Activated CD4-positive, alpha-beta T cell treated with anti-CD3 and anti-CD28 coated beads, Interleukin-2, amount 10 ng/mL, durations not matched to agents 7 days and 5 days (primary cell): ENCODE measurements at regions not wholly inside any gene's neighbourhood (a gene's known extent, or its start where the extent isn't known, plus 50 kb on each side); places are given as distances from the start of the nearest gene placed in this dataset.

Source experiments
- CTCF ChIA-PET: fragments of 350-600 bp; sonication (Branson Sonifier 250); formaldehyde crosslinking; loops from one replicate; lab custom pipeline; 2021; ENCODE audit warnings: antibody characterized with exemption; lab: Charles Lee
- POLR2A ChIA-PET: fragments of 350-600 bp; sonication (Branson Sonifier 250); formaldehyde crosslinking; loops from one replicate; lab custom pipeline; 2021; ENCODE audit warnings: antibody characterized with exemption; lab: Charles Lee
- DNase-seq: peaks from one replicate; pipeline ENCODE4 v3.0.0-alpha.2; 2020
- H3K27ac Mint-ChIP-seq: one replicate; pipeline ENCODE4 v1.8.0; 2021; ENCODE audit warnings: mild to moderate bottlenecking, moderate library complexity, mixed read lengths
- H3K27me3 Mint-ChIP-seq: one replicate; pipeline ENCODE4 v1.8.0; 2021; ENCODE audit warnings: mixed read lengths
- H3K36me3 Mint-ChIP-seq: one replicate; pipeline ENCODE4 v1.8.0; 2021; ENCODE audit warnings: low read depth, mixed read lengths
- H3K4me1 Mint-ChIP-seq: one replicate; pipeline ENCODE4 v1.8.0; 2021; ENCODE audit warnings: mixed read lengths
- H3K4me3 Mint-ChIP-seq: one replicate; pipeline ENCODE4 v1.8.0; 2021; ENCODE audit warnings: mild to moderate bottlenecking, moderate library complexity, mixed read lengths
- H3K9me3 Mint-ChIP-seq: one replicate; pipeline ENCODE4 v1.8.0; 2021; ENCODE audit warnings: mixed read lengths

DNA sequence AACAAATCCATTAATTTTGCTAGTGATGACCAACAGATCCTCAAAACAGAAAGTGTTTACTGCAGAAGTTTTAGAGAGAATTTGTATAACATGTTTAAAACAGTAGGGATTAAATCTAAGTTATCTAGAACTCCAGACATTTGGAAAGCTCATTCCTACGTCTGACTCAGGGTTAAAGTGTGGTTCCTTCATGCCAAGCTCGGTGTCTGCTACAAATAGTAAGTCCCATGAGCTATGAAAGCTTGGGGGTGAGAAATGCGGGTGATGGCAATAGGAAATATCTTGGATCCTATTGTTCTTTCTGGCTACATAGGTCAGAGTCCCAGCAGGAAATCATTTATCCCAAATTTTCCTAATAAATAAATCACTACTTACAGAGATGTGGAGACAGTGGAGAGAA is 867.1 kb downstream of the UQCRFS1 start:
- no peak for DNase-seq
- H3K4me3 Mint-ChIP-seq: no peak overlapping the region
- ChIA-PET CTCF (no interaction called here), POLR2A (no interaction called here)
- H3K27me3 Mint-ChIP-seq: peaks cover 1% of the 10 kb centered on the region
- H3K4me1 Mint-ChIP-seq: peaks cover 3% of the 10 kb centered on the region
- no peaks in the 10 kb centered on the region for H3K36me3 Mint-ChIP-seq
- H3K27ac Mint-ChIP-seq: no peak overlapping the region
- peaks cover 5% of the 10 kb centered on the region for H3K9me3 Mint-ChIP-seq

GRCh38 chr19:28341810-28342350 is 871.1 kb downstream of the UQCRFS1 start:
- peaks cover 1% of the 10 kb centered on the region for H3K27me3 Mint-ChIP-seq
- peaks cover 9% of the 10 kb centered on the region for H3K9me3 Mint-ChIP-seq
- CTCF ChIA-PET: interaction anchor here (0.7 kb wide), 1 partner anchor 67 kb away, joined by 3 read pairs; no protein-coding TSS in a partner anchor
- H3K27ac Mint-ChIP-seq: no peak overlapping the region
- H3K36me3 Mint-ChIP-seq: no peaks in the 10 kb centered on the region
- no peak for DNase-seq
- H3K4me1 Mint-ChIP-seq: no peaks in the 10 kb centered on the region
- H3K4me3 Mint-ChIP-seq: no peak overlapping the region
- POLR2A ChIA-PET: no interaction called here

DNA sequence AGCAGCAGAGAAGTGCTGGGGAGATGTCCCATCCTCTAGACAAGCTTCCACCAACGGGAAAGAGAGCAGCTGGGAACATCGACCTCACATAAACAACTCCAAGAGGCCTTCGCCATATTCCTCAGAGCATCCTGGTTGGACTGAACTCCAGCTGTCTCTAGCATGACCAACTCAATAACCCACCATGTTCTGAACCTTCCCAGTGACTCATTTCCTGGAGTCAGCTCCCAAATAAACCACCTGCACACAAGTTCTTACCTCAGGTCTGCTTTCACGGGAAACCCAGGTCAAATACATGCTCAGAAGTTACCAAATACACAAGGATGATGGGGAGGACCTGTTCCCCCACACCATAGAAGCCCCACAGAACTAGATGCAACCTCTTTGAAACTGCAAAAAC is 878.5 kb downstream of the UQCRFS1 start:
- POLR2A ChIA-PET: no interaction called here
- peaks cover 6% of the 10 kb centered on the region for H3K9me3 Mint-ChIP-seq
- H3K36me3 Mint-ChIP-seq: no peaks in the 10 kb centered on the region
- no peaks in the 10 kb centered on the region for H3K27me3 Mint-ChIP-seq
- CTCF ChIA-PET: no interaction called here
- H3K27ac Mint-ChIP-seq: no peak overlapping the region
- H3K4me1 Mint-ChIP-seq: peaks cover 3% of the 10 kb centered on the region
- no peak overlapping the region for H3K4me3 Mint-ChIP-seq
- DNase-seq: no peak

DNA sequence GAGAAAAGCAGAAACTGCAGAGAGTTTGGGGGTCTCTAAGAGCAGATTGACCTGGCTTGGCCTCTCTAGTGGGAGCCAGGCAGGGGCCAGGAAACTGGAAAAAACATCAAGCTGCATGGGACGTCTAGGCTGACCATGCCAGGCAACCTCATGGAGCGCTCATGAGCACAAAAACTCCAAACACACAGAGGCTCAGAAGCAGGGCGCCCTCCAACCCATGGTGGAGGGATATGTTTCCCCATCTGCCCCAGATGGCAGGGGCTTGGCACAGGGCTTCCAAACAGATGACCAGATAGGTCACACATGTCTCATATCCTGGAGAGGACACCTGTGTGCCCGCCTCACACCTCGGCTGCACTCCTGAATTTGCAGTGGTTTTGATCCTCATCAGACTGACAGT is 879.0 kb downstream of the UQCRFS1 start:
- Mint-ChIP-seq H3K27me3 (no peaks in the 10 kb centered on the region), H3K4me1 (peaks cover 3% of the 10 kb centered on the region), H3K4me3 (no peak overlapping the region), H3K9me3 (peaks cover 4% of the 10 kb centered on the region), H3K27ac (no peak overlapping the region), H3K36me3 (peaks cover 3% of the 10 kb centered on the region)
- CTCF ChIA-PET: no interaction called here
- DNase-seq: no peak
- POLR2A ChIA-PET: no interaction called here

- DNase-seq: no peak
- CTCF ChIA-PET: no interaction called here
- Mint-ChIP-seq H3K4me1 (peaks cover 3% of the 10 kb centered on the region), H3K4me3 (no peak overlapping the region), H3K27me3 (no peaks in the 10 kb centered on the region), H3K27ac (no peak overlapping the region), H3K9me3 (peaks cover 3% of the 10 kb centered on the region), H3K36me3 (peaks cover 5% of the 10 kb centered on the region)
- POLR2A ChIA-PET: no interaction called here
These were observed 880.1 kb downstream of the UQCRFS1 start for GRCh38 chr19:28332886-28333285.

- Mint-ChIP-seq H3K9me3 (peaks cover 3% of the 10 kb centered on the region), H3K4me1 (peaks cover 3% of the 10 kb centered on the region), H3K27ac (no peak overlapping the region), H3K36me3 (peaks cover 5% of the 10 kb centered on the region), H3K4me3 (no peak overlapping the region), H3K27me3 (no peaks in the 10 kb centered on the region)
- no peak for DNase-seq
- ChIA-PET POLR2A (no interaction called here), CTCF (no interaction called here)
These were observed 880.6 kb downstream of the UQCRFS1 start for GRCh38 chr19:28332351-28332750.

DNA sequence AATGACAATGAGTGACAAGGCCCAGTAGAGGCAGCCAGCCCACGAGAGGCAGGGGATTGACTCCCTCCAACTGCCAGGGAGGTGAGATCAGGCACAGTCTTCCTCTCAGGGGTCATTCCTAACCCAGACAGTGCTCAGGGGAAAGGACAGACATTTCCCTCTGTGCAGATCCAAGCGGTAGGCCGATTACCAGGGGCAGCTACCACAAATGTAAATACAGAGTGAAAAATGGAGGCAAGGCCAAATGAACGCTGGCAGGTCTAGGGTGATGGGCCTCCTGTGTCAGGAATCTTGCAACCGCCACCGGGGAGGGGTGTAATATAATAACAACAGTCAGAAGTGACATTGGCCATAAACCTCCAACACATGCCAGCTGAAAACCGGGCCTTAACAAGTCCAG is 881.4 kb downstream of the UQCRFS1 start:
- H3K4me3 Mint-ChIP-seq: no peak overlapping the region
- POLR2A ChIA-PET: no interaction called here
- H3K36me3 Mint-ChIP-seq: peaks cover 5% of the 10 kb centered on the region
- peaks cover 3% of the 10 kb centered on the region for H3K9me3 Mint-ChIP-seq
- no peak for DNase-seq
- H3K4me1 Mint-ChIP-seq: peaks cover 3% of the 10 kb centered on the region
- H3K27ac Mint-ChIP-seq: no peak overlapping the region
- CTCF ChIA-PET: no interaction called here
- no peaks in the 10 kb centered on the region for H3K27me3 Mint-ChIP-seq

DNA sequence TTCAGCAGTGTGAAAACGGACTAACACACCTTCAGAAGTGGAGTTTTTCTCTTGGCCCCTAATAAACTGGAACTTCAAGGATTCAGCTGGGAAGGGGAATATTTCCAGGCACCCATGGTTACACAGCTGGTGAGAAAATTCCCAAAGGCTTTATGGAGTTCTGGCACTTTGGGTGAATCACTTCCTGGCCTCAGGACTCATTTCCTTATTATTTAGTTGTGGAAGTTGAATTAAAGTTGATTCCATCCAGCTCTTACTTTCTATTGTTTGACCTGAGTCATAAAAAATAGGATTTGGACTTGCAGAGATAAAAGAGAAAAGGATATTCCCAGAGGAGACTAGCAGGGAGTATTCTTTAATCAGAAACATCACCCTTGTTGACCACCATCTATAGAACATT is 882.1 kb downstream of the UQCRFS1 start:
- H3K4me3 Mint-ChIP-seq: no peak overlapping the region
- no peak overlapping the region for H3K27ac Mint-ChIP-seq
- no peaks in the 10 kb centered on the region for H3K27me3 Mint-ChIP-seq
- peaks cover 5% of the 10 kb centered on the region for H3K36me3 Mint-ChIP-seq
- POLR2A ChIA-PET: no interaction called here
- H3K9me3 Mint-ChIP-seq: no peaks in the 10 kb centered on the region
- no peak for DNase-seq
- CTCF ChIA-PET: no interaction called here
- H3K4me1 Mint-ChIP-seq: peaks cover 5% of the 10 kb centered on the region

DNA sequence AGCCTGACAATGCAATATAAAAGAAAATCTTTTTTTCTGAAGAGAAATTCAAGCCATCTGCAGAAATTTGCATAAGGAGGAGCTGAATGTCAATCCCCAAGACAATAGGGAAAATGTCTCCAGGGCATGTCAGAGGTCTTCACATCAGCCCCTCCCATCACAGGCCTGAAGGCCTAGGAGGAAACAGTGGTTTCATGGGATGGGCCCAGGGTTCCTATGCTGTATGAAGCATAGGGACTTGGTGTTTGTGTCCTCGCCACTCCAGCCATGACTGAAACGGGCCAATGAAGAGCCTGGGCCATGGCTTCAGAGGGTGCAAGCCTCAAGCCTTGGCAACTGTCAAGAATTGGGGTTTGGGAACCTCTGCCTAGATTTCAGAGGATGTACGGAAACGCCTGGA is 883.5 kb downstream of the UQCRFS1 start:
- Mint-ChIP-seq H3K9me3 (no peaks in the 10 kb centered on the region), H3K36me3 (peaks cover 5% of the 10 kb centered on the region), H3K4me3 (no peak overlapping the region), H3K27ac (no peak overlapping the region), H3K27me3 (no peaks in the 10 kb centered on the region), H3K4me1 (peaks cover 9% of the 10 kb centered on the region)
- DNase-seq: no peak
- CTCF ChIA-PET: no interaction called here
- POLR2A ChIA-PET: no interaction called here

DNA sequence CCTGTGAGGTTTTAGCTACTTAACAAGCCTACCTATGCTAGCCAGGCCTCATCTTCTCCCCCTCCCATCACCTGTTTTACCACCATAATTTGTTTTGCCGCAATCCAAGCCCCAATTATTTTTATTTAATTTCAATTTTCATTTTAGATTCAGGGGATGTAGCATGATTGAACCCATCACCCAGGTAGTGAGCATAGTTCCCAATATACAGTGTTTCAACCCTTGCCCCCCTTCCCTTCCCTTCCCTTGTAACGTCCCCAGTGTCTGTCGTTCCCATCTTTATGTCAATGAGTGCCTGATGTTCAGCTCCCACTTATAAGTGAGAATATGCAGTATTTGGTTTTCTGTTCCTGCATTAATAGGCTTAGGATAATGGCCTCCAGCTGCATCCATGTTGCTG is 885.0 kb downstream of the UQCRFS1 start:
- POLR2A ChIA-PET: no interaction called here
- no peak overlapping the region for H3K4me3 Mint-ChIP-seq

DNA sequence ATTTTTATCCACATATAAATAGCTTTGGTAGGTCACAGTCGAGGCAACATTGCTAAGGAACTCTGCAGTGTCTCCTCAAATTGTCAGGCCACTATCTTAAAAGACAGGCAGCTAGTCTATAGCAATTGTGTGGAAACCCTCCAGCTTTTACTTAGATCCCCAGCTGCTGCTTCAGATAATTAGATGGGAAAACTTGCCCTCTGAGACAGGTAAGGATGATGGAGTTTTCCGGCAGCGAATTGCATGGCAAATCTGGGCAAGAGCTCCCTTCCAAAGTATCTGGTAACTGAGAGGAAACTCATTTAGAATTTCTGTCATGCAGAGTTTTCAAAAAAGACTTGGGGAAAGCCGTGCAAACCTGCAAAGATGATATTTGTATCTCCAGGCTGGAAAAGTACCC is 886.2 kb downstream of the UQCRFS1 start:
- ChIA-PET POLR2A (no interaction called here), CTCF (no interaction called here)
- Mint-ChIP-seq H3K27ac (no peak overlapping the region), H3K27me3 (no peaks in the 10 kb centered on the region), H3K4me1 (peaks cover 9% of the 10 kb centered on the region), H3K4me3 (no peak overlapping the region), H3K9me3 (no peaks in the 10 kb centered on the region), H3K36me3 (peaks cover 5% of the 10 kb centered on the region)
- no peak for DNase-seq

More for the DNA sequence above, 885.0 kb downstream of the UQCRFS1 start:
- H3K4me1 Mint-ChIP-seq: peaks cover 9% of the 10 kb centered on the region
- no peaks in the 10 kb centered on the region for H3K27me3 Mint-ChIP-seq
- DNase-seq: no peak
- H3K36me3 Mint-ChIP-seq: peaks cover 5% of the 10 kb centered on the region
- no peak overlapping the region for H3K27ac Mint-ChIP-seq
- CTCF ChIA-PET: no interaction called here
- no peaks in the 10 kb centered on the region for H3K9me3 Mint-ChIP-seq

- CTCF ChIA-PET: interaction anchor here (0.6 to 0.9 kb wide), 2 partner anchors 9 to 364 kb away, joined by 3 to 4 read pairs; no protein-coding TSS in a partner anchor
- Mint-ChIP-seq H3K27me3 (no peaks in the 10 kb centered on the region), H3K36me3 (peaks cover 5% of the 10 kb centered on the region), H3K27ac (no peak overlapping the region), H3K9me3 (no peaks in the 10 kb centered on the region), H3K4me1 (peaks cover 9% of the 10 kb centered on the region), H3K4me3 (no peak overlapping the region)
- POLR2A ChIA-PET: no interaction called here
- no peak for DNase-seq
These were observed 888.5 kb downstream of the UQCRFS1 start for GRCh38 chr19:28324275-28325060.

- Mint-ChIP-seq H3K4me3 (no peak overlapping the region), H3K27me3 (no peaks in the 10 kb centered on the region), H3K36me3 (no peaks in the 10 kb centered on the region), H3K4me1 (peaks cover 9% of the 10 kb centered on the region), H3K27ac (no peak overlapping the region), H3K9me3 (no peaks in the 10 kb centered on the region)
- ChIA-PET CTCF (no interaction called here), POLR2A (no interaction called here)
- DNase-seq: no peak
These were observed 890.0 kb downstream of the UQCRFS1 start for GRCh38 chr19:28322945-28323344.

GRCh38 chr19:28322491-28322890 is 890.5 kb downstream of the UQCRFS1 start:
- CTCF ChIA-PET: no interaction called here
- DNase-seq: no peak
- no peaks in the 10 kb centered on the region for H3K36me3 Mint-ChIP-seq
- H3K27me3 Mint-ChIP-seq: no peaks in the 10 kb centered on the region
- H3K4me3 Mint-ChIP-seq: no peak overlapping the region
- peaks cover 9% of the 10 kb centered on the region for H3K4me1 Mint-ChIP-seq
- no peak overlapping the region for H3K27ac Mint-ChIP-seq
- no peaks in the 10 kb centered on the region for H3K9me3 Mint-ChIP-seq
- POLR2A ChIA-PET: no interaction called here
